ENCODE measurements at regions not wholly inside any gene's neighbourhood (a gene's known extent, or its start where the extent isn't known, plus 50 kb on each side); places are given as distances from the start of the nearest gene placed in this dataset.

DNA sequence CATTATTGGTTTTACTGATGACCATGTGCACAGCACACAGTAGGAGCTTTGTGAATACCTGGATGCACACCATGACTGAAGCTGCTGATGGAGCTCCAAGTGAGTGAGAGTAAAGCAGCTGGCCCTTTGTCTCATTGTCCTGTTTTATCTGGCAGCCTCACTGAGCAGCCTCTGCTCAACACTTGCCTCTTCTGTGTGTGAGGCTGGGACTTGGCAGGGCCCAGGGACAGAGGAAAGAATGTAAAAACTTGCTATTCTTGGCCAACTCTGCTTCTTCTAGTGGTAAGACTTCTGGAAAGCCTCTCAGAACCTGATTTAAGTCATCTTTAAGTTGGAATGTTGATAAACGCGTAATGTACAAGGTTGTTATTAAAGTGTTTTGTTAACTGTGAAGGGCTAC, 61.4 kb downstream of the BEX1 start:
- ChIA-PET POLR2A (no interaction called here), CTCF (ENCODE audit: low intra/inter-chr PET ratio, low total read pairs) (no interaction called here)
- BruUV-seq (replicated peaks) = no TSS peak
- H4K20me1 ChIP-seq (ENCODE audit: insufficient read depth, low read length) = no peaks in the 10 kb centered on the region
- FAIRE-seq (no peak), DNase-seq (ENCODE audit: low spot score) (no peak), ATAC-seq (no peak)
- H2AFZ ChIP-seq (ENCODE audit: low read length) = no peak overlapping the region
- no peaks in the 10 kb centered on the region for H3K79me2 ChIP-seq (ENCODE audit: insufficient read depth, low read length)
- in situ Hi-C loops (cut with HindIII; ENCODE audit: extremely low pct_ligation_motif_present, low pct_unique_long_range_greater_than_20kb) = no loop called here
- no peak overlapping the region for H3K27ac ChIP-seq (ENCODE audit: extremely low read length, insufficient read depth, low read length)
- no peaks in the 10 kb centered on the region for H3K36me3 ChIP-seq (replicated peaks in 1 of 2; ENCODE audit: control insufficient read depth in 1 of 2, insufficient read depth in 2 of 2, low read length in 2 of 2)
- no peak overlapping the region for H3K4me3 ChIP-seq (replicated peaks in 1 of 3; ENCODE audit: insufficient read depth in 1 of 3, low read depth in 2 of 3, low read length in 3 of 3)
- H3K4me2 ChIP-seq (ENCODE audit: low read depth, low read length) = no peak overlapping the region
- H3K27me3 ChIP-seq (ENCODE audit: control insufficient read depth in 1 of 2, insufficient read depth in 2 of 2, low read length in 2 of 2) = no peaks in the 10 kb centered on the region
- no peaks in the 10 kb centered on the region for H3K4me1 ChIP-seq (ENCODE audit: insufficient read depth, low read length)
- 60% methylated on average over 2 of the region's 2 CpGs for WGBS (ENCODE audit: low lambda C conversion rate)
- H3K9me3 ChIP-seq (ENCODE audit: low read length) = no peaks in the 10 kb centered on the region
- intact Hi-C loops (cut with micrococcal nuclease; ENCODE audit: unreplicated experiment) = no loop called here
- no peak overlapping the region for H3K9ac ChIP-seq (ENCODE audit: insufficient read depth, low read depth, low read length)
- no peak for TF ChIP-seq PHF21A (CRISPR knock-in tag; IDR thresholded peaks at IDR 0.05)
- TF ChIP-seq ZNF256 (CRISPR knock-in tag; conservative IDR thresholded peaks at IDR 0.05) = no peak
- no peak for TF ChIP-seq ZNF124 (CRISPR knock-in tag; IDR thresholded peaks at IDR 0.05)
- no peak for TF ChIP-seq ZNF562 (CRISPR knock-in tag; IDR thresholded peaks at IDR 0.05; ENCODE audit: borderline replicate concordance)
- no peak for TF ChIP-seq ZHX2 (IDR thresholded peaks at IDR 0.05; ENCODE audit: low read depth)
- no peak for TF ChIP-seq ZHX2 (CRISPR knock-in tag; IDR thresholded peaks at IDR 0.05; ENCODE audit: borderline replicate concordance)
- TF ChIP-seq ZNF713 (CRISPR knock-in tag; IDR thresholded peaks at IDR 0.05) = no peak
- no peak for TF ChIP-seq ZFY (CRISPR knock-in tag; IDR thresholded peaks at IDR 0.05)
- TF ChIP-seq SMARCE1 (IDR thresholded peaks at IDR 0.05; ENCODE audit: borderline replicate concordance) = no peak
- no peak for TF ChIP-seq ISL2 (CRISPR knock-in tag; IDR thresholded peaks at IDR 0.05)
- no peak for TF ChIP-seq FOXC1 (CRISPR knock-in tag; IDR thresholded peaks at IDR 0.05; ENCODE audit: borderline replicate concordance)
- TF ChIP-seq, protein P1, sequence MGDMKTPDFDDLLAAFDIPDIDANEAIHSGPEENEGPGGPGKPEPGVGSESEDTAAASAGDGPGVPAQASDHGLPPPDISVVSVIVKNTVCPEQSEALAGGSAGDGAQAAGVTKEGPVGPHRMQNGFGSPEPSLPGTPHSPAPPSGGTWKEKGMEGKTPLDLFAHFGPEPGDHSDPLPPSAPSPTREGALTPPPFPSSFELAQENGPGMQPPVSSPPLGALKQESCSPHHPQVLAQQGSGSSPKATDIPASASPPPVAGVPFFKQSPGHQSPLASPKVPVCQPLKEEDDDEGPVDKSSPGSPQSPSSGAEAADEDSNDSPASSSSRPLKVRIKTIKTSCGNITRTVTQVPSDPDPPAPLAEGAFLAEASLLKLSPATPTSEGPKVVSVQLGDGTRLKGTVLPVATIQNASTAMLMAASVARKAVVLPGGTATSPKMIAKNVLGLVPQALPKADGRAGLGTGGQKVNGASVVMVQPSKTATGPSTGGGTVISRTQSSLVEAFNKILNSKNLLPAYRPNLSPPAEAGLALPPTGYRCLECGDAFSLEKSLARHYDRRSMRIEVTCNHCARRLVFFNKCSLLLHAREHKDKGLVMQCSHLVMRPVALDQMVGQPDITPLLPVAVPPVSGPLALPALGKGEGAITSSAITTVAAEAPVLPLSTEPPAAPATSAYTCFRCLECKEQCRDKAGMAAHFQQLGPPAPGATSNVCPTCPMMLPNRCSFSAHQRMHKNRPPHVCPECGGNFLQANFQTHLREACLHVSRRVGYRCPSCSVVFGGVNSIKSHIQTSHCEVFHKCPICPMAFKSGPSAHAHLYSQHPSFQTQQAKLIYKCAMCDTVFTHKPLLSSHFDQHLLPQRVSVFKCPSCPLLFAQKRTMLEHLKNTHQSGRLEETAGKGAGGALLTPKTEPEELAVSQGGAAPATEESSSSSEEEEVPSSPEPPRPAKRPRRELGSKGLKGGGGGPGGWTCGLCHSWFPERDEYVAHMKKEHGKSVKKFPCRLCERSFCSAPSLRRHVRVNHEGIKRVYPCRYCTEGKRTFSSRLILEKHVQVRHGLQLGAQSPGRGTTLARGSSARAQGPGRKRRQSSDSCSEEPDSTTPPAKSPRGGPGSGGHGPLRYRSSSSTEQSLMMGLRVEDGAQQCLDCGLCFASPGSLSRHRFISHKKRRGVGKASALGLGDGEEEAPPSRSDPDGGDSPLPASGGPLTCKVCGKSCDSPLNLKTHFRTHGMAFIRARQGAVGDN (CRISPR knock-in tag; IDR thresholded peaks at IDR 0.05) = no peak
- TF ChIP-seq, protein P2, sequence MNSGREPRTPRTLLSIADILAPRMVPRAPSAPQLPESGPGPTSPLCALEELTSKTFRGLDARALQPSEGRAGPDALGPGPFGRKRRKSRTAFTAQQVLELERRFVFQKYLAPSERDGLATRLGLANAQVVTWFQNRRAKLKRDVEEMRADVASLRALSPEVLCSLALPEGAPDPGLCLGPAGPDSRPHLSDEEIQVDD (CRISPR knock-in tag; IDR thresholded peaks at IDR 0.05; ENCODE audit: borderline replicate concordance) = no peak
- TF ChIP-seq HNRNPH1 (optimal IDR thresholded peaks at IDR 0.05; ENCODE audit: low read depth, low read length) = no peak
- no peak for TF ChIP-seq RBM22 (optimal IDR thresholded peaks at IDR 0.05; ENCODE audit: low read length)
- TF ChIP-seq ELF3 (CRISPR knock-in tag; IDR thresholded peaks at IDR 0.05) = no peak
- no peak for TF ChIP-seq NR3C1 (CRISPR knock-in tag; IDR thresholded peaks at IDR 0.05)

Data from HepG2 (cell line).